ENCODE measurements at regions not wholly inside any gene's neighbourhood (a gene's known extent, or its start where the extent isn't known, plus 50 kb on each side); places are given as distances from the start of the nearest gene placed in this dataset.
A peak's percentile ranks its signal among the peaks of the same experiment; 100 is the strongest.
"Not testable (repeated sequence)": the region's sequence is repeated elsewhere in the genome, so short reads cannot be mapped to it uniquely, and the experiment has no call there.

GRCh38 chr9:134522502-134522848 lies 119.1 kb upstream of the COL5A1 start:
- Histone ChIP-seq H3K4me3 (ENCODE audit: low read length) (no peak overlapping the region), H3K27me3 (ENCODE audit: control insufficient read depth, insufficient read depth, low read length) (peaks cover 8% of the 10 kb centered on the region), H3K9me3 (replicated peaks; ENCODE audit: low read length) (no peaks in the 10 kb centered on the region), H3K36me3 (ENCODE audit: insufficient read depth, low read length) (no peaks in the 10 kb centered on the region), H3K4me2 (ENCODE audit: low read length) (no peak overlapping the region), H3K4me1 (ENCODE audit: control insufficient read depth, insufficient read depth, low read length) (peaks cover 21% of the 10 kb centered on the region), H3K9ac (ENCODE audit: low read depth, low read length) (no peak overlapping the region)

GRCh38 chr9:134522976-134523375 lies 118.6 kb upstream of the COL5A1 start:
- Histone ChIP-seq H3K4me3 (ENCODE audit: low read length) (no peak overlapping the region), H3K9me3 (replicated peaks; ENCODE audit: low read length) (no peaks in the 10 kb centered on the region), H3K4me1 (ENCODE audit: control insufficient read depth, insufficient read depth, low read length) (peaks cover 18% of the 10 kb centered on the region), H3K36me3 (ENCODE audit: insufficient read depth, low read length) (no peaks in the 10 kb centered on the region), H3K9ac (ENCODE audit: low read depth, low read length) (no peak overlapping the region), H3K4me2 (ENCODE audit: low read length) (no peak overlapping the region), H3K27me3 (ENCODE audit: control insufficient read depth, insufficient read depth, low read length) (peaks cover 8% of the 10 kb centered on the region)

GRCh38 chr9:134525070-134525815 lies 116.4 kb upstream of the COL5A1 start:
- Histone ChIP-seq H3K4me1 (ENCODE audit: control insufficient read depth, insufficient read depth, low read length) (peaks cover 16% of the 10 kb centered on the region), H3K4me2 (ENCODE audit: low read length) (no peak overlapping the region), H3K9ac (ENCODE audit: low read depth, low read length) (no peak overlapping the region), H3K4me3 (ENCODE audit: low read length) (no peak overlapping the region), H3K9me3 (replicated peaks; ENCODE audit: low read length) (peaks cover 2% of the 10 kb centered on the region), H3K27me3 (ENCODE audit: control insufficient read depth, insufficient read depth, low read length) (peaks cover 8% of the 10 kb centered on the region), H3K36me3 (ENCODE audit: insufficient read depth, low read length) (no peaks in the 10 kb centered on the region)

GRCh38 chr9:134525841-134526583 lies 115.6 kb upstream of the COL5A1 start:
- H3K9me3 ChIP-seq (replicated peaks; ENCODE audit: low read length), result peaks cover 7% of the 10 kb centered on the region
- H3K27me3 ChIP-seq (ENCODE audit: control insufficient read depth, insufficient read depth, low read length), result peaks cover 8% of the 10 kb centered on the region
- H3K4me2 ChIP-seq (ENCODE audit: low read length), result peak overlapping the region; percentile 67
- H3K4me1 ChIP-seq (ENCODE audit: control insufficient read depth, insufficient read depth, low read length), result peaks cover 16% of the 10 kb centered on the region
- H3K9ac ChIP-seq (ENCODE audit: low read depth, low read length), result no peak overlapping the region
- H3K36me3 ChIP-seq (ENCODE audit: insufficient read depth, low read length), result no peaks in the 10 kb centered on the region
- H3K4me3 ChIP-seq (ENCODE audit: low read length), result peak overlapping the region; percentile 36

- no peak overlapping the region for H3K4me3 ChIP-seq (ENCODE audit: low read length)
- H3K27me3 ChIP-seq (ENCODE audit: control insufficient read depth, insufficient read depth, low read length), result peaks cover 8% of the 10 kb centered on the region
- H3K4me2 ChIP-seq (ENCODE audit: low read length), result peak overlapping the region; percentile 67
- peaks cover 7% of the 10 kb centered on the region for H3K9me3 ChIP-seq (replicated peaks; ENCODE audit: low read length)
- peaks cover 16% of the 10 kb centered on the region for H3K4me1 ChIP-seq (ENCODE audit: control insufficient read depth, insufficient read depth, low read length)
- H3K9ac ChIP-seq (ENCODE audit: low read depth, low read length), result no peak overlapping the region
- H3K36me3 ChIP-seq (ENCODE audit: insufficient read depth, low read length), result no peaks in the 10 kb centered on the region
Observed at GRCh38 chr9:134526584-134527477, 114.8 kb upstream of the COL5A1 start.

GRCh38 chr9:134530724-134531123 lies 110.9 kb upstream of the COL5A1 start:
- H3K4me1 ChIP-seq (ENCODE audit: control insufficient read depth, insufficient read depth, low read length), result peaks cover 34% of the 10 kb centered on the region
- no peaks in the 10 kb centered on the region for H3K36me3 ChIP-seq (ENCODE audit: insufficient read depth, low read length)
- H3K9ac ChIP-seq (ENCODE audit: low read depth, low read length), result no peak overlapping the region
- peaks cover 7% of the 10 kb centered on the region for H3K27me3 ChIP-seq (ENCODE audit: control insufficient read depth, insufficient read depth, low read length)
- H3K4me3 ChIP-seq (ENCODE audit: low read length), result no peak overlapping the region
- H3K4me2 ChIP-seq (ENCODE audit: low read length), result no peak overlapping the region
- peaks cover 7% of the 10 kb centered on the region for H3K9me3 ChIP-seq (replicated peaks; ENCODE audit: low read length)

GRCh38 chr9:134531220-134531970 lies 110.2 kb upstream of the COL5A1 start:
- Histone ChIP-seq H3K9me3 (replicated peaks; ENCODE audit: low read length) (peaks cover 7% of the 10 kb centered on the region), H3K36me3 (ENCODE audit: insufficient read depth, low read length) (no peaks in the 10 kb centered on the region), H3K27me3 (ENCODE audit: control insufficient read depth, insufficient read depth, low read length) (peaks cover 3% of the 10 kb centered on the region), H3K4me3 (ENCODE audit: low read length) (no peak overlapping the region), H3K9ac (ENCODE audit: low read depth, low read length) (no peak overlapping the region), H3K4me2 (ENCODE audit: low read length) (no peak overlapping the region), H3K4me1 (ENCODE audit: control insufficient read depth, insufficient read depth, low read length) (peaks cover 34% of the 10 kb centered on the region)

GRCh38 chr9:134532084-134532483 lies 109.5 kb upstream of the COL5A1 start:
- H3K4me2 ChIP-seq (ENCODE audit: low read length), result no peak overlapping the region
- peaks cover 7% of the 10 kb centered on the region for H3K9me3 ChIP-seq (replicated peaks; ENCODE audit: low read length)
- H3K4me3 ChIP-seq (ENCODE audit: low read length), result no peak overlapping the region
- H3K27me3 ChIP-seq (ENCODE audit: control insufficient read depth, insufficient read depth, low read length), result no peaks in the 10 kb centered on the region
- H3K36me3 ChIP-seq (ENCODE audit: insufficient read depth, low read length), result no peaks in the 10 kb centered on the region
- peaks cover 34% of the 10 kb centered on the region for H3K4me1 ChIP-seq (ENCODE audit: control insufficient read depth, insufficient read depth, low read length)
- no peak overlapping the region for H3K9ac ChIP-seq (ENCODE audit: low read depth, low read length)

- H3K4me2 ChIP-seq (ENCODE audit: low read length); H3K36me3 ChIP-seq (ENCODE audit: insufficient read depth, low read length); H3K27me3 ChIP-seq (ENCODE audit: control insufficient read depth, insufficient read depth, low read length); H3K9ac ChIP-seq (ENCODE audit: low read depth, low read length); H3K4me3 ChIP-seq (ENCODE audit: low read length); H3K9me3 ChIP-seq (replicated peaks; ENCODE audit: low read length): not testable (repeated sequence)
- H3K4me1 ChIP-seq (ENCODE audit: control insufficient read depth, insufficient read depth, low read length), result peaks cover 37% of the 10 kb centered on the region
Observed at GRCh38 chr9:134532661-134533060, 108.9 kb upstream of the COL5A1 start.

- peaks cover 7% of the 10 kb centered on the region for H3K9me3 ChIP-seq (replicated peaks; ENCODE audit: low read length)
Observed at GRCh38 chr9:134533850-134534588, 107.6 kb upstream of the COL5A1 start.

More at GRCh38 chr9:134533850-134534588, 107.6 kb upstream of the COL5A1 start:
- Histone ChIP-seq H3K4me2 (ENCODE audit: low read length) (no peak overlapping the region), H3K4me1 (ENCODE audit: control insufficient read depth, insufficient read depth, low read length) (peaks cover 44% of the 10 kb centered on the region), H3K27me3 (ENCODE audit: control insufficient read depth, insufficient read depth, low read length) (no peaks in the 10 kb centered on the region), H3K4me3 (ENCODE audit: low read length) (no peak overlapping the region), H3K9ac (ENCODE audit: low read depth, low read length) (no peak overlapping the region), H3K36me3 (ENCODE audit: insufficient read depth, low read length) (no peaks in the 10 kb centered on the region)

Measured in skeletal muscle satellite cell (primary cell).